GM12891 (cell line): ENCODE measurements at regions not wholly inside any gene's neighbourhood (a gene's known extent, or its start where the extent isn't known, plus 50 kb on each side); places are given as distances from the start of the nearest gene placed in this dataset.

ENCODE experiments used
- DNase-seq: peaks from one replicate; pipeline ENCODE4 v3.0.0; 2011; ENCODE audit warnings: low spot score; ENCODE audit not compliant: insufficient read length
- FAIRE-seq: peaks from 2 replicates; lab custom pipeline; 2011; peaks lifted over from hg19 to GRCh38; lab: Jason Lieb, UNC
- PAX5 ChIP-seq: IDR thresholded peaks from 2 replicates; pipeline ENCODE4 v1.6.1; 2011; ENCODE audit warnings: low read length, moderate library complexity, mild to moderate bottlenecking; ENCODE audit not compliant: insufficient read depth, severe bottlenecking
- POLR2A ChIP-seq: IDR thresholded peaks from 2 replicates; pipeline ENCODE4 v1.6.1; 2011; ENCODE audit warnings: low read depth, low read length, control low read depth
- POLR2AphosphoS5 ChIP-seq: IDR thresholded peaks from 2 replicates; pipeline ENCODE4 v1.6.1; 2011; ENCODE audit warnings: low read depth, low read length, control low read depth
- POU2F2 ChIP-seq: IDR thresholded peaks from 2 replicates; pipeline ENCODE4 v1.6.1; 2011; ENCODE audit warnings: low read depth, mild to moderate bottlenecking, control low read depth, low read length, moderate library complexity
- SPI1 ChIP-seq: IDR thresholded peaks from 2 replicates; pipeline ENCODE4 v1.6.1; 2011; ENCODE audit warnings: low read depth, low read length, control low read depth
- TAF1 ChIP-seq: IDR thresholded peaks from 2 replicates; pipeline ENCODE4 v1.6.1; 2011; ENCODE audit warnings: low read depth, low read length, control low read depth

GRCh38 chr10:3530346-3530745 lies 254.7 kb downstream of the KLF6 start:
- no peak for DNase-seq
- no peak for FAIRE-seq
- TF ChIP-seq POLR2A (no peak), TAF1 (no peak), PAX5 (no peak), POU2F2 (no peak), SPI1 (no peak)

GRCh38 chr10:3529691-3530090 lies 255.3 kb downstream of the KLF6 start:
- DNase-seq (no peak), FAIRE-seq (no peak)
- no peak for TF ChIP-seq PAX5
- no peak for TF ChIP-seq POU2F2
- no peak for TF ChIP-seq POLR2A
- TF ChIP-seq TAF1, result no peak
- no peak for TF ChIP-seq SPI1
- no peak for TF ChIP-seq POLR2AphosphoS5

- FAIRE-seq (no peak), DNase-seq (no peak)
- TF ChIP-seq PAX5 (no peak), POLR2A (no peak), SPI1 (no peak), POU2F2 (no peak), POLR2AphosphoS5 (no peak), TAF1 (no peak)
Measured at GRCh38 chr10:3528823-3529403, 256.1 kb downstream of the KLF6 start.

- FAIRE-seq (no peak), DNase-seq (no peak)
- TF ChIP-seq SPI1 (no peak), PAX5 (no peak), POLR2AphosphoS5 (no peak), POLR2A (no peak)
Measured at GRCh38 chr10:3528271-3528670, 256.7 kb downstream of the KLF6 start.

- DNase-seq (no peak), FAIRE-seq (no peak)
- TF ChIP-seq SPI1 (no peak), POLR2A (no peak), POLR2AphosphoS5 (no peak), PAX5 (no peak), TAF1 (no peak), POU2F2 (no peak)
Measured at GRCh38 chr10:3527869-3528268, 257.1 kb downstream of the KLF6 start.

- DNase-seq (no peak), FAIRE-seq (no peak)
- TF ChIP-seq POLR2AphosphoS5, result no peak
- no peak for TF ChIP-seq TAF1
- TF ChIP-seq PAX5, result no peak
- no peak for TF ChIP-seq POLR2A
- TF ChIP-seq POU2F2, result no peak
- TF ChIP-seq SPI1, result no peak
Measured at GRCh38 chr10:3526727-3527501, 258.1 kb downstream of the KLF6 start.

- DNase-seq (no peak), FAIRE-seq (no peak)
- TF ChIP-seq SPI1 (no peak), POLR2AphosphoS5 (no peak), TAF1 (no peak), POLR2A (no peak), PAX5 (no peak), POU2F2 (no peak)
Measured at GRCh38 chr10:3525832-3526449, 259.1 kb downstream of the KLF6 start.

- no peak for TF ChIP-seq POLR2A
- no peak for TF ChIP-seq SPI1
- no peak for TF ChIP-seq POLR2AphosphoS5
- no peak for TF ChIP-seq PAX5
- TF ChIP-seq POU2F2, result no peak
- no peak for TF ChIP-seq TAF1
- no peak for FAIRE-seq
- DNase-seq, result no peak
Measured at GRCh38 chr10:3524086-3524960, 260.7 kb downstream of the KLF6 start.
